Endothelial cell of umbilical vein (primary cell): ENCODE measurements at regions not wholly inside any gene's neighbourhood (a gene's known extent, or its start where the extent isn't known, plus 50 kb on each side); places are given as distances from the start of the nearest gene placed in this dataset.

Experiments used
- BruUV-seq: library from RNA; stranded (reverse); fragments of 400-500 nt; replicated peaks from 2 replicates; lab custom pipeline; 2021; lab: Mats Ljungman, UMichigan
- CTCF ChIA-PET: fragments of 300-600, 350-600 bp; sonication (Branson Sonifier 250); formaldehyde crosslinking; loops from one replicate; lab custom pipeline; 2021; ENCODE audit warnings: antibody characterized with exemption, inconsistent platforms; lab: Charles Lee
- POLR2A ChIA-PET: fragments of 300-600, 350-600 bp; sonication (Branson Sonifier 250); formaldehyde crosslinking; loops from one replicate; lab custom pipeline; 2021; ENCODE audit warnings: antibody characterized with exemption, inconsistent platforms; lab: Charles Lee
- DNase-seq: peaks from one replicate; pipeline ENCODE4 v3.0.0-alpha.2; 2011; ENCODE audit warnings: low read depth, low spot score
- FAIRE-seq: peaks from 2 replicates; lab custom pipeline; 2011; peaks lifted over from hg19 to GRCh38; lab: Jason Lieb, UNC
- H2AFZ ChIP-seq: 2 replicates; pipeline ENCODE4 v1.6.0; 2012; ENCODE audit warnings: low read depth, low read length, control low read depth, inconsistent platforms
- H3K27ac ChIP-seq: 2 replicates; pipeline ENCODE4 v1.5.1; 2011; ENCODE audit warnings: low read depth, mild to moderate bottlenecking, control low read depth, low read length, moderate library complexity; ENCODE audit not compliant: insufficient read depth
- H3K27me3 ChIP-seq, 2 experiments: 2 replicates each; pipeline versions ENCODE4 v1.6.0 to v1.6.1; 2011; ENCODE audit warnings: low read length in 2 of 2, mixed read lengths in 1 of 2; ENCODE audit not compliant: control insufficient read depth in 2 of 2, insufficient read depth in 2 of 2
- H3K36me3 ChIP-seq, 2 experiments: 2 replicates in 1 of 2; 3 replicates in 1 of 2; pipeline ENCODE4 v1.5.1; 2011; ENCODE audit warnings: low read length in 2 of 2, mild to moderate bottlenecking in 1 of 2, moderate library complexity in 1 of 2; ENCODE audit not compliant: control insufficient read depth in 2 of 2, insufficient read depth in 2 of 2; ENCODE audit errors: extremely low read depth in 1 of 2
- H3K4me1 ChIP-seq: 3 replicates; pipeline ENCODE4 v1.5.1; 2011; ENCODE audit warnings: mild to moderate bottlenecking, low read length; ENCODE audit not compliant: control insufficient read depth, insufficient read depth; ENCODE audit errors: extremely low read depth
- H3K4me2 ChIP-seq: 2 replicates; pipeline ENCODE4 v1.6.1; 2011; ENCODE audit warnings: low read length, control low read depth, mixed read lengths; ENCODE audit not compliant: insufficient read depth
- H3K4me3 ChIP-seq, 3 experiments: fragments of 200-600 bp in 1 of 3; sonication (generic), shearing (Covaris generic) in 1 of 3; replicated peaks in 1 of 3; 2 replicates each; pipeline ENCODE4 v1.5.1; 2011 to 2016; ENCODE audit warnings: control low read depth in 3 of 3, low read length in 3 of 3, mild to moderate bottlenecking in 2 of 3, inconsistent platforms in 1 of 3, low read depth in 1 of 3, moderate library complexity in 1 of 3; ENCODE audit not compliant: insufficient read depth in 1 of 3
- H3K79me2 ChIP-seq: 2 replicates; pipeline ENCODE4 v1.6.0; 2012; ENCODE audit warnings: low read length, inconsistent platforms; ENCODE audit not compliant: control insufficient read depth, insufficient read depth
- H3K9ac ChIP-seq: replicated peaks from 2 replicates; pipeline ENCODE3; 2011; ENCODE audit warnings: low read length, control low read depth; ENCODE audit not compliant: insufficient read depth; ENCODE audit errors: extremely low read depth
- H3K9me1 ChIP-seq: replicated peaks from 3 replicates; pipeline ENCODE4 v1.6.0; 2011; ENCODE audit warnings: mild to moderate bottlenecking, low read length; ENCODE audit not compliant: control insufficient read depth, insufficient read depth; ENCODE audit errors: extremely low read depth
- H3K9me3 ChIP-seq: replicated peaks from 2 replicates; pipeline ENCODE4 v1.5.1; 2012; ENCODE audit warnings: low read length, inconsistent platforms; ENCODE audit not compliant: control insufficient read depth, insufficient read depth
- H4K20me1 ChIP-seq: replicated peaks from 2 replicates; pipeline ENCODE3; 2011; ENCODE audit warnings: mild to moderate bottlenecking, low read length; ENCODE audit not compliant: control insufficient read depth, insufficient read depth; ENCODE audit errors: extremely low read depth
- EZH2 ChIP-seq: IDR thresholded peaks from 2 replicates; pipeline ENCODE4 v1.6.1; 2012; ENCODE audit warnings: borderline replicate concordance, low read depth, mild to moderate bottlenecking, moderate library complexity, low read length, inconsistent platforms; ENCODE audit not compliant: severe bottlenecking
- FOS ChIP-seq: IDR thresholded peaks from 2 replicates; pipeline ENCODE4 v1.6.1; 2011; ENCODE audit warnings: mild to moderate bottlenecking, low read length, moderate library complexity, borderline replicate concordance; ENCODE audit not compliant: insufficient read depth
- GATA2 ChIP-seq: IDR thresholded peaks from 2 replicates; pipeline ENCODE4 v1.7.0; 2011; ENCODE audit warnings: low read depth, mild to moderate bottlenecking, moderate library complexity, mixed read lengths, low read length; ENCODE audit not compliant: insufficient read length, insufficient read depth
- JUN ChIP-seq: IDR thresholded peaks from 2 replicates; pipeline ENCODE4 v1.6.1; 2011; ENCODE audit warnings: borderline replicate concordance, low read depth; ENCODE audit not compliant: insufficient read length, insufficient read depth
- MAX ChIP-seq: IDR thresholded peaks from 2 replicates; pipeline ENCODE4 v1.6.1; 2011; ENCODE audit not compliant: insufficient read depth, insufficient read length
- MYC ChIP-seq: IDR thresholded peaks from one replicate; pipeline ENCODE4 v1.6.1; 2011; ENCODE audit warnings: mild to moderate bottlenecking, low read depth, low read length
- POLR2A ChIP-seq: IDR thresholded peaks from 2 replicates; pipeline ENCODE4 v1.6.1; 2012; ENCODE audit warnings: low read depth, mild to moderate bottlenecking, control low read depth, low read length
- POLR2AphosphoS5 ChIP-seq: IDR thresholded peaks from 2 replicates; pipeline ENCODE4 v1.6.1; 2012; ENCODE audit warnings: low read depth, mild to moderate bottlenecking, control low read depth, low read length, moderate library complexity; ENCODE audit not compliant: insufficient read depth
- dilution Hi-C: fragments of 300-500 bp; cut with MboI; formaldehyde crosslinking; loops from one replicate; pipeline ENCODE4 v1.15.0; 2019; ENCODE audit warnings: low sequenced_read_pairs; ENCODE audit not compliant: extremely low pct_ligation_motif_present
- intact Hi-C: fragments of 100-400 bp; cut with micrococcal nuclease; formaldehyde crosslinking; loops from one replicate; pipeline ENCODE4 v1.10.0; 2022
- TF ChIP-seq, protein P1 (sequence below), 2 donors: IDR thresholded peaks; 1 replicate in 1 of 2; 2 replicates in 1 of 2; pipeline ENCODE4 v1.5.1; 2011; ENCODE audit warnings: low read length in 2 of 2, mild to moderate bottlenecking in 2 of 2, moderate library complexity in 2 of 2, control low read depth in 1 of 2, inconsistent platforms in 1 of 2, low read depth in 1 of 2; ENCODE audit not compliant: insufficient read depth in 1 of 2; ENCODE audit errors: extremely low read depth in 1 of 2

DNA sequence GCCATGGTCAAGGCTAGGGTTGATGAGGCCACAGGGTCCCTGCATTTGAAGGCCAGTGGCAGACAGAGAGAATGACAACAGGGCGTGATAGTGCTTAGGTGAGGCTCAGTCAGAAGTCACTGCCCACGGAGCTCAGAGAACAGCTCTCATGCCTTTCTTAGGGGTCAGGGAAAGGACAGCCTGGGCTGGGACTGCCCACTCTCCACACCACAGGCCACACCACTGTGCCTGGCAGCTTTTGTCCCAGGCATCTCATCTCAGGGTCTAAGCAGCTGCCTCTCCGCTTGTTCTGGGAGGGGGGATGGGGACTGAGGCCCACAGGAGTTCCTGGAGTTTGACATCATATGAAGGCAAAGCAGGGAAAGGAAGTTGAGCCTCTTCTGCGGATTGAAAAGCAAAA, 150.2 kb upstream of the B3GAT1 start:
- intact Hi-C loops (no loop called here), dilution Hi-C loops (no loop called here)
- Histone ChIP-seq H3K27me3 (no peaks in the 10 kb centered on the region), H3K9ac (no peak overlapping the region), H3K27ac (no peak overlapping the region), H3K36me3 (no peaks in the 10 kb centered on the region), H3K4me3 (no peak overlapping the region), H3K4me2 (no peak overlapping the region), H3K9me3 (no peaks in the 10 kb centered on the region), H4K20me1 (no peaks in the 10 kb centered on the region), H3K4me1 (no peaks in the 10 kb centered on the region), H3K79me2 (no peaks in the 10 kb centered on the region), H3K9me1 (no peaks in the 10 kb centered on the region), H2AFZ (no peak overlapping the region)
- ChIA-PET POLR2A (no interaction called here), CTCF (no interaction called here)
- TF ChIP-seq MAX (no peak), POLR2A (no peak), EZH2 (no peak), POLR2AphosphoS5 (no peak), GATA2 (no peak), MYC (no peak), JUN (no peak)
- TF ChIP-seq, protein P1, sequence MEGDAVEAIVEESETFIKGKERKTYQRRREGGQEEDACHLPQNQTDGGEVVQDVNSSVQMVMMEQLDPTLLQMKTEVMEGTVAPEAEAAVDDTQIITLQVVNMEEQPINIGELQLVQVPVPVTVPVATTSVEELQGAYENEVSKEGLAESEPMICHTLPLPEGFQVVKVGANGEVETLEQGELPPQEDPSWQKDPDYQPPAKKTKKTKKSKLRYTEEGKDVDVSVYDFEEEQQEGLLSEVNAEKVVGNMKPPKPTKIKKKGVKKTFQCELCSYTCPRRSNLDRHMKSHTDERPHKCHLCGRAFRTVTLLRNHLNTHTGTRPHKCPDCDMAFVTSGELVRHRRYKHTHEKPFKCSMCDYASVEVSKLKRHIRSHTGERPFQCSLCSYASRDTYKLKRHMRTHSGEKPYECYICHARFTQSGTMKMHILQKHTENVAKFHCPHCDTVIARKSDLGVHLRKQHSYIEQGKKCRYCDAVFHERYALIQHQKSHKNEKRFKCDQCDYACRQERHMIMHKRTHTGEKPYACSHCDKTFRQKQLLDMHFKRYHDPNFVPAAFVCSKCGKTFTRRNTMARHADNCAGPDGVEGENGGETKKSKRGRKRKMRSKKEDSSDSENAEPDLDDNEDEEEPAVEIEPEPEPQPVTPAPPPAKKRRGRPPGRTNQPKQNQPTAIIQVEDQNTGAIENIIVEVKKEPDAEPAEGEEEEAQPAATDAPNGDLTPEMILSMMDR (IDR thresholded peaks at IDR 0.05; ENCODE audit: extremely low read depth in 1 of 2, insufficient read depth in 1 of 2, low read depth in 1 of 2, low read length in 2 of 2): no peak
- FAIRE-seq: no peak
- BruUV-seq: no TSS peak
- no peak for DNase-seq

DNA sequence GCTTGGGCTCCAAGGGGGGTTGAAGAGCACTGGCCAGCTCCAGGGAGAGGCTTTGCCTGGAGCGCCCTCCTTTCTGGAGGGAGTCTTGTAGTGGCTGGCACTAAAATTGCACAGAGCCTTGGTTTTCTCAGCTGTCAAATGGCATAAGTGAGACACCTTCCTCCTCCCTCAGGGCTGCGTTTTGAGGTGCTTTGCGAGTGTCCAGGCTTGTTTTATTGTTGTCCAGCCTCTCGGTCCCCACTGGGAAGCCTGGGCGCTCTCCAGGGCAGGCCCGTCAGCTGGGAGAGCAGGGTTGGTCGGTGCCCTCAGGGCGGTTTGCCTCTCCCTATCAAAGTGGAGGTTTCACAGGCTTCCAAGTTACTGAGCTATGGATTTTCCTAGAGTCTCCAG, 149.3 kb upstream of the B3GAT1 start:
- intact Hi-C loops: no loop called here
- Histone ChIP-seq H3K9me3 (no peaks in the 10 kb centered on the region), H2AFZ (no peak overlapping the region), H3K4me1 (no peaks in the 10 kb centered on the region), H3K4me2 (no peak overlapping the region), H3K27me3 (no peaks in the 10 kb centered on the region), H3K9ac (no peak overlapping the region), H3K36me3 (no peaks in the 10 kb centered on the region), H3K79me2 (no peaks in the 10 kb centered on the region), H3K27ac (no peak overlapping the region), H3K4me3 (no peak overlapping the region), H3K9me1 (no peaks in the 10 kb centered on the region), H4K20me1 (no peaks in the 10 kb centered on the region)
- POLR2A ChIA-PET: no interaction called here
- FAIRE-seq: no peak
- TF ChIP-seq FOS: no peak
- no peak for TF ChIP-seq MYC
- TF ChIP-seq JUN: no peak
- TF ChIP-seq MAX: no peak
- no peak for TF ChIP-seq POLR2A
- BruUV-seq: no TSS peak
- CTCF ChIA-PET: no interaction called here
- DNase-seq: no peak
- dilution Hi-C loops: no loop called here
